ENCODE measurements at regions not wholly inside any gene's neighbourhood (a gene's known extent, or its start where the extent isn't known, plus 50 kb on each side); places are given as distances from the start of the nearest gene placed in this dataset.

- TF ChIP-seq CTCF (tag by site-specific recombination; IDR thresholded peaks at IDR 0.05) (no peak), ZNF544 (tag by site-specific recombination; IDR thresholded peaks at IDR 0.05) (no peak), ZNF292 (tag by site-specific recombination; IDR thresholded peaks at IDR 0.05; ENCODE audit: borderline replicate concordance, low read depth) (no peak), TCF7L2 (IDR thresholded peaks at IDR 0.05; ENCODE audit: borderline replicate concordance, low read depth, low read length) (no peak)
These were observed 148.6 kb upstream of the SVIL start for GRCh38 chr10:29783201-29783947.
